Stomach (tissue), 8 donors: ENCODE measurements at regions not wholly inside any gene's neighbourhood (a gene's known extent, or its start where the extent isn't known, plus 50 kb on each side); places are given as distances from the start of the nearest gene placed in this dataset.

Experiments
- DNase-seq, 2 donors: peaks; one replicate each; pipeline versions ENCODE4 v3.0.0 to v3.0.0-alpha.2; 2013 to 2019
- H3K27ac ChIP-seq, 5 donors: fragments of 200-600 bp in 4 of 5; sonication (generic) in 4 of 5; one replicate each; pipeline ENCODE4 v1.5.1; 2013 to 2019; ENCODE audit warnings: mild to moderate bottlenecking in 1 of 5, moderate library complexity in 1 of 5
- H3K27me3 ChIP-seq, 3 donors: fragments of 200-600 bp; sonication (generic); one replicate each; pipeline ENCODE4 v1.5.1; 2017 to 2019; ENCODE audit warnings: mixed run types in 1 of 3
- H3K36me3 ChIP-seq, 4 donors: fragments of 200-600 bp; sonication (generic); 1 replicate in 3 of 4; 2 replicates in 1 of 4; pipeline ENCODE4 v1.5.1; 2016 to 2019
- H3K4me1 ChIP-seq, 4 donors: fragments of 200-600 bp; sonication (generic); one replicate each; pipeline ENCODE4 v1.5.1; 2016 to 2019
- H3K4me3 ChIP-seq, 4 donors: fragments of 200-600 bp; sonication (generic) in 3 of 4; one replicate each; pipeline ENCODE4 v1.5.1; 2016 to 2019; ENCODE audit warnings: mild to moderate bottlenecking in 1 of 4
- H3K9me3 ChIP-seq, 4 donors: fragments of 200-600 bp; sonication (generic); one replicate each; pipeline ENCODE4 v1.5.1; 2016 to 2019
- EP300 ChIP-seq: sonication (generic); formaldehyde crosslinking; IDR thresholded peaks from one replicate; pipeline ENCODE4 v1.6.1; 2017; ENCODE audit warnings: antibody characterized with exemption
- POLR2A ChIP-seq, 4 donors: fragments of 450-650 bp; IDR thresholded peaks; one replicate each; pipeline ENCODE4 v1.6.1; 2016; ENCODE audit warnings: antibody characterized with exemption in 4 of 4, control low read depth in 2 of 4, mild to moderate bottlenecking in 1 of 4, moderate library complexity in 1 of 4
- POLR2AphosphoS5 ChIP-seq, 3 donors: sonication (generic); formaldehyde crosslinking; IDR thresholded peaks; one replicate each; pipeline ENCODE4 v1.6.1; 2016; ENCODE audit warnings: antibody characterized with exemption in 3 of 3
- WGBS, 5 donors: extraction: QIAGEN DNeasy Blood & Tissue Kit in 3 of 5; methylation state at CpG; one replicate each; pipeline versions ENCODE4 v1.1.5 to v1.1.7; 2013 to 2018; 5-methylcytosine and 5-hydroxymethylcytosine counted together
- intact Hi-C: fragments of 100-400 bp; cut with DNase I; formaldehyde crosslinking; loops from one replicate; pipeline ENCODE4 v1.15.1; 2023; ENCODE audit warnings: low total_unique reads
- TF ChIP-seq, protein P1 (sequence below), 7 experiments: fragments of 450-650 bp in 4 of 7; fragments of 200-600 bp in 3 of 7; sonication (generic) in 3 of 7; IDR thresholded peaks; one replicate each; pipeline ENCODE4 v1.5.1; 2016 to 2019; ENCODE audit warnings: antibody characterized with exemption in 7 of 7, control low read depth in 2 of 7, mild to moderate bottlenecking in 1 of 7
- donor health status: healthy with polysubstance abuse.
- donor health status: Bipolar disorder and iron deficiency.
- donor health status: healthy.

GRCh38 chr17:55668312-55668920 lies 54.2 kb downstream of the TMEM100 start:
- Histone ChIP-seq H3K4me1 (peaks cover 0 to 28% (median 7%) of the 10 kb centered on the region in 4 donors), H3K27me3 (no peaks in the 10 kb centered on the region), H3K27ac (peak overlapping the region in 3 of 5 donors; percentile 43 to 60 (median 58)), H3K36me3 (no peaks in the 10 kb centered on the region), H3K9me3 (no peaks in the 10 kb centered on the region), H3K4me3 (no peak overlapping the region)
- WGBS, 5 donors: 40 to 64% (median 54%) methylated on average over 3 of the region's 3 CpGs
- no peak for TF ChIP-seq EP300
- TF ChIP-seq, protein P1, sequence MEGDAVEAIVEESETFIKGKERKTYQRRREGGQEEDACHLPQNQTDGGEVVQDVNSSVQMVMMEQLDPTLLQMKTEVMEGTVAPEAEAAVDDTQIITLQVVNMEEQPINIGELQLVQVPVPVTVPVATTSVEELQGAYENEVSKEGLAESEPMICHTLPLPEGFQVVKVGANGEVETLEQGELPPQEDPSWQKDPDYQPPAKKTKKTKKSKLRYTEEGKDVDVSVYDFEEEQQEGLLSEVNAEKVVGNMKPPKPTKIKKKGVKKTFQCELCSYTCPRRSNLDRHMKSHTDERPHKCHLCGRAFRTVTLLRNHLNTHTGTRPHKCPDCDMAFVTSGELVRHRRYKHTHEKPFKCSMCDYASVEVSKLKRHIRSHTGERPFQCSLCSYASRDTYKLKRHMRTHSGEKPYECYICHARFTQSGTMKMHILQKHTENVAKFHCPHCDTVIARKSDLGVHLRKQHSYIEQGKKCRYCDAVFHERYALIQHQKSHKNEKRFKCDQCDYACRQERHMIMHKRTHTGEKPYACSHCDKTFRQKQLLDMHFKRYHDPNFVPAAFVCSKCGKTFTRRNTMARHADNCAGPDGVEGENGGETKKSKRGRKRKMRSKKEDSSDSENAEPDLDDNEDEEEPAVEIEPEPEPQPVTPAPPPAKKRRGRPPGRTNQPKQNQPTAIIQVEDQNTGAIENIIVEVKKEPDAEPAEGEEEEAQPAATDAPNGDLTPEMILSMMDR (IDR thresholded peaks at IDR 0.05): no peak
- TF ChIP-seq POLR2AphosphoS5 (IDR thresholded peaks at IDR 0.05): no peak
- no peak for TF ChIP-seq POLR2A (IDR thresholded peaks at IDR 0.05)
- peak in 1 of 2 donors; percentile 37 for DNase-seq
- intact Hi-C loops: no loop called here

- Histone ChIP-seq H3K27me3 (no peaks in the 10 kb centered on the region), H3K4me1 (peaks cover 0 to 21% (median 7%) of the 10 kb centered on the region in 4 donors), H3K36me3 (no peaks in the 10 kb centered on the region), H3K27ac (no peak overlapping the region), H3K4me3 (no peak overlapping the region), H3K9me3 (no peaks in the 10 kb centered on the region)
- intact Hi-C loops: no loop called here
- WGBS, 5 donors: 25 to 65% (median 53%) methylated on average over 2 of the region's 2 CpGs
- TF ChIP-seq POLR2A (IDR thresholded peaks at IDR 0.05) (no peak), POLR2AphosphoS5 (IDR thresholded peaks at IDR 0.05) (no peak), EP300 (no peak)
- TF ChIP-seq, protein P1 (IDR thresholded peaks at IDR 0.05): no peak
- no peak for DNase-seq
Observed at GRCh38 chr17:55666806-55667205, 55.9 kb downstream of the TMEM100 start.

GRCh38 chr17:55664287-55664686 lies 58.4 kb downstream of the TMEM100 start:
- H3K27ac ChIP-seq: no peak overlapping the region
- no peaks in the 10 kb centered on the region for H3K36me3 ChIP-seq
- H3K27me3 ChIP-seq: no peaks in the 10 kb centered on the region
- WGBS, 5 donors: 68 to 79% (median 73%) methylated on average over 3 of the region's 3 CpGs
- TF ChIP-seq, protein P1 (IDR thresholded peaks at IDR 0.05): no peak
- TF ChIP-seq POLR2AphosphoS5 (IDR thresholded peaks at IDR 0.05): no peak
- no peak for TF ChIP-seq EP300
- TF ChIP-seq POLR2A (IDR thresholded peaks at IDR 0.05): no peak
- H3K9me3 ChIP-seq: no peaks in the 10 kb centered on the region
- DNase-seq: no peak
- H3K4me1 ChIP-seq: peaks cover 0 to 41% (median 14%) of the 10 kb centered on the region in 4 donors
- intact Hi-C loops: no loop called here
- no peak overlapping the region for H3K4me3 ChIP-seq

- Histone ChIP-seq H3K4me3 (no peak overlapping the region), H3K27me3 (no peaks in the 10 kb centered on the region), H3K9me3 (no peaks in the 10 kb centered on the region), H3K36me3 (no peaks in the 10 kb centered on the region), H3K27ac (no peak overlapping the region), H3K4me1 (peaks cover 0 to 35% (median 12%) of the 10 kb centered on the region in 4 donors)
- TF ChIP-seq POLR2AphosphoS5 (IDR thresholded peaks at IDR 0.05): no peak
- TF ChIP-seq POLR2A (IDR thresholded peaks at IDR 0.05): no peak
- TF ChIP-seq EP300: no peak
- TF ChIP-seq, protein P1 (IDR thresholded peaks at IDR 0.05): no peak
- intact Hi-C loops: no loop called here
- DNase-seq: no peak
Observed at GRCh38 chr17:55663400-55663799, 59.3 kb downstream of the TMEM100 start.
